CD4-positive, alpha-beta T cell (primary cell): ENCODE measurements at regions not wholly inside any gene's neighbourhood (a gene's known extent, or its start where the extent isn't known, plus 50 kb on each side); places are given as distances from the start of the nearest gene placed in this dataset.

Source experiments
- ATAC-seq: fragments of 200-7000 bp; cut with Tn5 transposase; one replicate; pipeline ENCODE4 v1.10.0; 2022; ENCODE audit warnings: mild to moderate bottlenecking; ENCODE audit not compliant: poor library complexity
- CTCF ChIA-PET: fragments of 350-600 bp; sonication (Branson Sonifier 250); formaldehyde crosslinking; loops from one replicate; lab custom pipeline; 2021; ENCODE audit warnings: antibody characterized with exemption, inconsistent platforms; lab: Charles Lee
- POLR2A ChIA-PET: fragments of 350-600 bp; sonication (Branson Sonifier 250); formaldehyde crosslinking; loops from one replicate; lab custom pipeline; 2021; ENCODE audit warnings: antibody characterized with exemption, inconsistent platforms; lab: Charles Lee
- DNase-seq, 14 experiments: peaks; one replicate each; pipeline ENCODE4 v3.0.0-alpha.2; 2013 to 2020; ENCODE audit warnings: mixed read lengths in 2 of 14
- H3K27ac ChIP-seq, 2 donors: one replicate each; pipeline versions ENCODE4 v1.5.1 to v1.7.0; 2013; ENCODE audit warnings: low read length in 2 of 2, low read depth in 1 of 2, mild to moderate bottlenecking in 1 of 2
- H3K27me3 ChIP-seq, 2 experiments: 1 replicate in 1 of 2; 2 replicates in 1 of 2; pipeline versions ENCODE4 v1.6.1 to v1.7.0; 2013; ENCODE audit warnings: low read length in 2 of 2, control low read depth in 1 of 2, mild to moderate bottlenecking in 1 of 2, moderate library complexity in 1 of 2; ENCODE audit not compliant: insufficient read depth in 2 of 2, control insufficient read depth in 1 of 2
- H3K36me3 ChIP-seq: one replicate; pipeline ENCODE4 v1.6.1; 2013; ENCODE audit warnings: low read length, control low read depth; ENCODE audit not compliant: insufficient read depth
- H3K4me1 ChIP-seq: one replicate; pipeline ENCODE4 v1.6.1; 2013; ENCODE audit warnings: low read length, control low read depth; ENCODE audit not compliant: insufficient read depth
- H3K4me3 ChIP-seq: one replicate; pipeline ENCODE4 v1.5.1; 2013; ENCODE audit warnings: mild to moderate bottlenecking, low read length, moderate library complexity
- H3K9me3 ChIP-seq, 2 experiments: 1 replicate in 1 of 2; 2 replicates in 1 of 2; pipeline versions ENCODE4 v1.6.1 to v1.7.0; 2013; ENCODE audit warnings: low read length in 2 of 2, mild to moderate bottlenecking in 2 of 2, control low read depth in 1 of 2, moderate library complexity in 1 of 2; ENCODE audit not compliant: control insufficient read depth in 1 of 2, insufficient read depth in 1 of 2
- H3K27ac Mint-ChIP-seq: one replicate; pipeline ENCODE4 v1.8.0; 2020; ENCODE audit warnings: mixed read lengths
- H3K27me3 Mint-ChIP-seq: one replicate; pipeline ENCODE4 v1.8.0; 2021; ENCODE audit warnings: mixed read lengths
- H3K36me3 Mint-ChIP-seq: one replicate; pipeline ENCODE4 v1.8.0; 2021; ENCODE audit warnings: low read depth, mixed read lengths
- H3K4me1 Mint-ChIP-seq: one replicate; pipeline ENCODE4 v1.8.0; 2021; ENCODE audit warnings: low read depth, mixed read lengths
- H3K4me3 Mint-ChIP-seq: one replicate; pipeline ENCODE4 v1.8.0; 2020; ENCODE audit warnings: mild to moderate bottlenecking, mixed read lengths
- H3K9me3 Mint-ChIP-seq: one replicate; pipeline ENCODE4 v1.8.0; 2020; ENCODE audit warnings: mixed read lengths
- CTCF ChIP-seq: fragments of 200-600 bp; IDR thresholded peaks from one replicate; pipeline ENCODE4 v1.8.0; 2022; ENCODE audit warnings: antibody characterized with exemption, mild to moderate bottlenecking
- intact Hi-C, 2 experiments: fragments of 100-400 bp; cut with DNase I in 1 of 2; cut with micrococcal nuclease in 1 of 2; formaldehyde crosslinking; loops; one replicate each; pipeline versions ENCODE4 v1.15.1 to v1.9.0; 2023 to 2025; cut with DNase I, micrococcal nuclease

DNA sequence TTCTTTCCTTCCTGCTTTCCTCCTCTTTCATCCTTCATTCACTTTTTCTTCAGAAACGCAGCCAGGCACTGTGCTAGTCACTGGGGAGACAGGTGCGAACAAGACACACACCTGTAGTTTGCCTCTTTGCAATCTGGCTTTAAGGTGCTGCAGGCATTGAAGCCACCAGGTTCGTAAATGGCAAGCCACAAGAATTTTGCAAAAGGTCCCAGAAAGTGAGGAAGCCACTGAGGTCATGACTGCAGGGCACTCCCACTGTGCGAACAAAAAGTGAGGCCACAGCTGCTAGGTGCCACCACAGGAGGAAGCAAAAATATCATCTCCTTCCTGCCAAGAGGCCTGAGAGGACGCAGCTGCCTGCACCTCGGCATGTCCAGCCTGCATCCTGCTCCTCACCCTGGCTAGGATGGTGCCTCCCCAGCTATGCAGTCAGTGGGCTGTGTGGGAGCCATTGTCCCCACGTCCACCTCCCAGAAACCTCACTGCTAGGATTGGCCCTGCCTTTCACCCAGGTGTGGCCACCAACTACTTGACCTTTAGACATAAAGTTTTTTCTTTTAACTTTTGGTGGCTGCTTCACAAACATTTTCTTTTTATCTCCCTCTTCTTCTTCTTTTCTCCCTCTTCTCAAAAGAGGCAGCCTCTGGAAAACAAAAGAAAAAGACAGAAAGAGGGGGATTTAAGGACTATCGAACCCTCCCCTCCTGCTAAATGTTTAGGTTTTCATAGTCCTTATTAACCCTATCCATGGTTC lies 230.8 kb downstream of the BCAS1 start:
- Mint-ChIP-seq H3K36me3 (peaks cover 4% of the 10 kb centered on the region), H3K27me3 (no peaks in the 10 kb centered on the region), H3K9me3 (peaks cover 2% of the 10 kb centered on the region), H3K27ac (peak overlapping the region; percentile 87), H3K4me1 (peaks cover 70% of the 10 kb centered on the region), H3K4me3 (peak overlapping the region; percentile 70)
- Histone ChIP-seq H3K9me3 (no peaks in the 10 kb centered on the region), H3K27ac (peak overlapping the region; percentile 51 to 54), H3K27me3 (no peaks in the 10 kb centered on the region), H3K36me3 (no peaks in the 10 kb centered on the region), H3K4me1 (peaks cover 88% of the 10 kb centered on the region), H3K4me3 (no peak overlapping the region)
- intact Hi-C loops = loop anchor here in 1 of 2 experiments (5.0 to 10.0 kb wide), 3 partner anchors 55 to 87 kb away; no protein-coding TSS in a partner anchor
- POLR2A ChIA-PET = interaction anchor here (0.6 to 2.8 kb wide), 8 partner anchors 9 to 197 kb away, joined by 3 to 17 read pairs (median 4); no protein-coding TSS in a partner anchor
- ATAC-seq = peak; percentile 73
- CTCF ChIA-PET = interaction anchor here (0.9 to 1.4 kb wide), 3 partner anchors 22 to 46 kb away, joined by 3 read pairs; no protein-coding TSS in a partner anchor
- no peak for TF ChIP-seq CTCF
- DNase-seq = peak; percentile 43 to 91 (median 58)

GRCh38 chr20:53838311-53838868 lies 232.0 kb downstream of the BCAS1 start:
- ChIA-PET POLR2A (interaction anchor here (1.0 to 1.4 kb wide), 2 partner anchors 27 to 102 kb away, joined by 3 to 4 read pairs; no protein-coding TSS in a partner anchor), CTCF (no interaction called here)
- no peak overlapping the region for H3K4me3 ChIP-seq
- peaks cover 2% of the 10 kb centered on the region for H3K9me3 Mint-ChIP-seq
- ATAC-seq = no peak
- peak overlapping the region; percentile 87 for H3K27ac Mint-ChIP-seq
- H3K27me3 Mint-ChIP-seq = no peaks in the 10 kb centered on the region
- intact Hi-C loops = loop anchor here in 1 of 2 experiments (5.0 kb wide), 1 partner anchor 86 kb away; no protein-coding TSS in a partner anchor
- no peaks in the 10 kb centered on the region for H3K9me3 ChIP-seq
- peaks cover 4% of the 10 kb centered on the region for H3K36me3 Mint-ChIP-seq
- DNase-seq = no peak
- H3K4me1 ChIP-seq = peaks cover 85% of the 10 kb centered on the region
- TF ChIP-seq CTCF = no peak
- H3K4me1 Mint-ChIP-seq = peaks cover 65% of the 10 kb centered on the region
- H3K36me3 ChIP-seq = no peaks in the 10 kb centered on the region
- no peaks in the 10 kb centered on the region for H3K27me3 ChIP-seq
- peak overlapping the region; percentile 10 to 23 for H3K27ac ChIP-seq
- H3K4me3 Mint-ChIP-seq = no peak overlapping the region

- peak overlapping the region; percentile 87 for H3K27ac Mint-ChIP-seq
- no peak overlapping the region for H3K4me3 Mint-ChIP-seq
- H3K27me3 Mint-ChIP-seq = no peaks in the 10 kb centered on the region
- H3K9me3 Mint-ChIP-seq = peaks cover 2% of the 10 kb centered on the region
- no peak for ATAC-seq
- no peak for DNase-seq
- Histone ChIP-seq H3K27ac (peak overlapping the region in 1 of 2 donors; percentile 7), H3K27me3 (no peaks in the 10 kb centered on the region), H3K4me3 (no peak overlapping the region), H3K4me1 (peaks cover 74% of the 10 kb centered on the region), H3K36me3 (no peaks in the 10 kb centered on the region), H3K9me3 (no peaks in the 10 kb centered on the region)
- TF ChIP-seq CTCF = no peak
- H3K4me1 Mint-ChIP-seq = peaks cover 67% of the 10 kb centered on the region
- peaks cover 4% of the 10 kb centered on the region for H3K36me3 Mint-ChIP-seq
- intact Hi-C loops = loop anchor here in 1 of 2 experiments (5.0 kb wide), 1 partner anchor 85 kb away; no protein-coding TSS in a partner anchor
- POLR2A ChIA-PET = interaction anchor here (0.6 kb wide), 1 partner anchor 9 kb away, joined by 4 read pairs; no protein-coding TSS in a partner anchor
- CTCF ChIA-PET = no interaction called here
Observed at GRCh38 chr20:53837126-53837826, 233.1 kb downstream of the BCAS1 start.
